Uterus (tissue), 3 donors: ENCODE measurements at regions not wholly inside any gene's neighbourhood (a gene's known extent, or its start where the extent isn't known, plus 50 kb on each side); places are given as distances from the start of the nearest gene placed in this dataset.

Source experiments
- DNase-seq, 2 donors: peaks; one replicate each; pipeline ENCODE4 v3.0.0-alpha.2; 2019 to 2020
- H3K27ac ChIP-seq, 2 donors: fragments of 200-600 bp; sonication (generic); 1 replicate in 1 of 2; 2 replicates in 1 of 2; pipeline ENCODE4 v1.5.1; 2016 to 2018
- H3K27me3 ChIP-seq, 2 donors: fragments of 200-600 bp; sonication (generic); one replicate each; pipeline ENCODE4 v1.5.1; 2018 to 2019; ENCODE audit warnings: control low read depth in 1 of 2
- H3K36me3 ChIP-seq, 2 donors: fragments of 200-600 bp; sonication (generic); one replicate each; pipeline ENCODE4 v1.5.1; 2019; ENCODE audit warnings: control low read depth in 1 of 2
- H3K4me1 ChIP-seq, 2 donors: fragments of 200-600 bp; sonication (generic); one replicate each; pipeline ENCODE4 v1.5.1; 2018 to 2019; ENCODE audit warnings: control low read depth in 1 of 2
- H3K4me3 ChIP-seq, 2 donors: fragments of 200-600 bp; sonication (generic); 1 replicate in 1 of 2; 2 replicates in 1 of 2; pipeline ENCODE4 v1.5.1; 2018 to 2019; ENCODE audit warnings: mild to moderate bottlenecking in 1 of 2
- H3K9me3 ChIP-seq, 2 donors: fragments of 200-600 bp; sonication (generic); one replicate each; pipeline ENCODE4 v1.5.1; 2019; ENCODE audit warnings: control low read depth in 1 of 2
- CTCF ChIP-seq, 4 experiments: fragments of 200-600 bp in 2 of 4; fragments of 450-650 bp in 2 of 4; sonication (generic) in 2 of 4; IDR thresholded peaks; one replicate each; pipeline ENCODE4 v1.5.1; 2016 to 2019; ENCODE audit warnings: antibody characterized with exemption in 4 of 4, mild to moderate bottlenecking in 2 of 4, moderate library complexity in 1 of 4
- POLR2A ChIP-seq, 2 donors: fragments of 450-650 bp; IDR thresholded peaks; one replicate each; pipeline ENCODE4 v1.6.1; 2016; ENCODE audit warnings: antibody characterized with exemption in 2 of 2, mild to moderate bottlenecking in 1 of 2, moderate library complexity in 1 of 2
- intact Hi-C: fragments of 100-400 bp; cut with DNase I; formaldehyde crosslinking; loops from one replicate; pipeline ENCODE4 v1.15.1; 2023; ENCODE audit warnings: low total_unique reads
- donor health status: DM: yes; HTN: yes; CAD: no.

GRCh38 chr3:34863485-34863884, 775.8 kb upstream of the ARPP21 start:
- H3K36me3 ChIP-seq: no peaks in the 10 kb centered on the region
- TF ChIP-seq POLR2A (IDR thresholded peaks at IDR 0.05): no peak
- TF ChIP-seq CTCF (IDR thresholded peaks at IDR 0.05): no peak
- intact Hi-C loops: no loop called here
- H3K9me3 ChIP-seq: no peaks in the 10 kb centered on the region
- H3K4me1 ChIP-seq: no peaks in the 10 kb centered on the region
- no peaks in the 10 kb centered on the region for H3K27me3 ChIP-seq
- DNase-seq: no peak
- H3K27ac ChIP-seq: no peak overlapping the region
- H3K4me3 ChIP-seq: no peak overlapping the region

GRCh38 chr3:34864011-34864410, 775.3 kb upstream of the ARPP21 start:
- Histone ChIP-seq H3K27me3 (no peaks in the 10 kb centered on the region), H3K27ac (no peak overlapping the region), H3K4me3 (no peak overlapping the region), H3K36me3 (no peaks in the 10 kb centered on the region), H3K4me1 (no peaks in the 10 kb centered on the region), H3K9me3 (no peaks in the 10 kb centered on the region)
- intact Hi-C loops: no loop called here
- no peak for TF ChIP-seq POLR2A (IDR thresholded peaks at IDR 0.05)
- no peak for TF ChIP-seq CTCF (IDR thresholded peaks at IDR 0.05)
- DNase-seq: no peak

- DNase-seq: no peak
- H3K4me3 ChIP-seq: no peak overlapping the region
- TF ChIP-seq CTCF (IDR thresholded peaks at IDR 0.05) (no peak), POLR2A (IDR thresholded peaks at IDR 0.05) (no peak)
- no peak overlapping the region for H3K27ac ChIP-seq
- intact Hi-C loops: no loop called here
- no peaks in the 10 kb centered on the region for H3K27me3 ChIP-seq
- H3K9me3 ChIP-seq: no peaks in the 10 kb centered on the region
- no peaks in the 10 kb centered on the region for H3K4me1 ChIP-seq
- H3K36me3 ChIP-seq: no peaks in the 10 kb centered on the region
These were observed 774.0 kb upstream of the ARPP21 start for GRCh38 chr3:34865346-34865745.

- TF ChIP-seq CTCF (IDR thresholded peaks at IDR 0.05) (no peak), POLR2A (IDR thresholded peaks at IDR 0.05) (no peak)
- H3K9me3 ChIP-seq: no peaks in the 10 kb centered on the region
- no peak overlapping the region for H3K4me3 ChIP-seq
- no peaks in the 10 kb centered on the region for H3K36me3 ChIP-seq
- no peak overlapping the region for H3K27ac ChIP-seq
- intact Hi-C loops: no loop called here
- H3K4me1 ChIP-seq: no peaks in the 10 kb centered on the region
- no peak for DNase-seq
- no peaks in the 10 kb centered on the region for H3K27me3 ChIP-seq
These were observed 770.4 kb upstream of the ARPP21 start for GRCh38 chr3:34868935-34869334.

- H3K36me3 ChIP-seq: no peaks in the 10 kb centered on the region
- no peaks in the 10 kb centered on the region for H3K9me3 ChIP-seq
- H3K27ac ChIP-seq: no peak overlapping the region
- intact Hi-C loops: no loop called here
- H3K27me3 ChIP-seq: no peaks in the 10 kb centered on the region
- no peaks in the 10 kb centered on the region for H3K4me1 ChIP-seq
- H3K4me3 ChIP-seq: no peak overlapping the region
- no peak for TF ChIP-seq CTCF (IDR thresholded peaks at IDR 0.05)
- no peak for TF ChIP-seq POLR2A (IDR thresholded peaks at IDR 0.05)
- no peak for DNase-seq
These were observed 769.6 kb upstream of the ARPP21 start for GRCh38 chr3:34869696-34870095.
